KBM-7 (cell line): ENCODE measurements at regions not wholly inside any gene's neighbourhood (a gene's known extent, or its start where the extent isn't known, plus 50 kb on each side); places are given as distances from the start of the nearest gene placed in this dataset.

Experiments used
- DNase-seq: peaks from one replicate; pipeline ENCODE4 v3.0.0-alpha.2; 2015
- in situ Hi-C: fragments of 300-500 bp; cut with MboI; formaldehyde crosslinking; loops from 2 replicates; pipeline ENCODE4 v1.14.3; 2020; ENCODE audit warnings: low sequenced_read_pairs, low pct_unique_long_range_greater_than_20kb, mixed read lengths

DNA sequence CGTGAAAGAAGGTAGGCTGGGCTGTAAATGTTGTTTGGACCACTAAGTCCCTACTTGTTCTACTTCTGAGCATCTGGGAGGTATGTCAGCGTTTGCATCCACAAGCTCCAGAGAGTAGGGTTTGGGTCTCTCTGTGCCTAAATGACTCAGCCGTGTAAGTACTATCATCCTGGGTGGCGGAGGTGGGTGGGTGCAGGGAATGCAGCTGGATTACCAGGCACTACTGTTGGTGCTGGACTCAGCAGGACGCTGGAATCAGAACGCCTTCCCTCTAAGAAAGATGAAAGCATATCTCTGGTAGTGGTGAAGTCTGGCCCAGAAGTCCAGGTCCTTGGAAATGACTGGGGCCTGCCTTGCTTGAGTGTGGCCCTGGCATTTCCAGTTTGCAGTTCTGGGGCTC is 289.7 kb downstream of the PCNX1 start:
- in situ Hi-C loops, result no loop called here
- DNase-seq, result no peak

GRCh38 chr14:71198687-71199086 is 291.4 kb downstream of the PCNX1 start:
- in situ Hi-C loops, result no loop called here
- no peak for DNase-seq

DNA sequence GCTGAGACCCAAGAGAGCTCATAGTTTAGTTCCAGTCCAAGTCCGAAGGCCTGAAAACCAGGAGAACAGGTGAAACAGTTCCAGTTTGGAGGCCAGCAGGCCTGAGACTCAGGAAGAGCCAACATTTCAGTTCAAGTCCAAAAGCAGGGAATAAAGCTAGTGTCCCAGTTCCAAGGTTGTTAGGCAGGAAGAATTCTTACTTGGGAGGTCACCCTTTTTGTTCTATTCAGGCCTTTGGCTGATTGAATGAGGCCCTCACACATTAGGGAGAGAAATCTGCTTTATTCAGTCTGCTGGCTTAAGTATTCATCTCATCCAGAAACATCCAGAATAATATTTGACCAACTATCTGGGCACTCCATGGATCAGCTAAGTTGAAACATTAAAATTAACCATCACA is 294.6 kb downstream of the PCNX1 start:
- in situ Hi-C loops, result no loop called here
- no peak for DNase-seq

DNA sequence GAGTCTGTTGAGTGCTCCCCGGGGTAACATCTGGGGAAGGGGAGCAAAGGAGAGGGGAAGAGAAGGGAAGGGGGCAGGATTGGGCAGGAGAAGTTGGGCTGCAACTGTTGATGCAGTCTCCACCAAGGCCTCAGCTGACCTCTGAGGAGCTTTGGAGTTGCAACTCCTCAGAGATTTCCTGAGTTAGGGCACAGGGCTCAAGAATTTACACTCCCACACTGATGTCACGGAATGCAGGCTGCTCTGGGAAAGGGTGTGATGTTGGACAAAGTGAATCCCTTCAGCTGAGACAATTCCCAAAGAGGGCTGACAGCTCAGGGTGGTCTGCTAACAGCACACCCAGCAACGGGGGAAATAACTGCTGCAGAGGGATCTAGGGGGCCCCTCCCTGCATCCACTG is 295.6 kb downstream of the PCNX1 start:
- in situ Hi-C loops, result no loop called here
- no peak for DNase-seq

DNA sequence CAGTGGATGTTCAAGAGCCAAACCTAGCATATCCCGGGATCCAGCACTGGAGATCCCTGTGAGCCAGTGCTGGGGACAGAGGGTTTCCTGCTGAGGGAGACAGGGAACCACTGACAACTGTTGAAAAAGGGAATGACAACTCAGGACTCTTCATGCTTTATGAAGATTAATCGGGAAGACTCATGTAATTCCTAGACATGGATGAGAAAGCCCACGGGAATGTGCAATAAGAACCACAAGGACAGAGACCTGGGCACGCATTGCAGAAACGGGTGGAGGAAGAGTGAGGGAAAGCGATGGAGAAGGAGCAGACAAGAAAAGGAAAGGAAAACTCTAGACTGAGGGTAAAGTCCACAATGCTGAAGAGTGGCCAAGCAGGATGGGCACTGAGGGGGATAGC is 296.0 kb downstream of the PCNX1 start:
- no peak for DNase-seq
- in situ Hi-C loops, result no loop called here

GRCh38 chr14:71204231-71204630 is 297.0 kb downstream of the PCNX1 start:
- no peak for DNase-seq
- in situ Hi-C loops, result no loop called here

DNA sequence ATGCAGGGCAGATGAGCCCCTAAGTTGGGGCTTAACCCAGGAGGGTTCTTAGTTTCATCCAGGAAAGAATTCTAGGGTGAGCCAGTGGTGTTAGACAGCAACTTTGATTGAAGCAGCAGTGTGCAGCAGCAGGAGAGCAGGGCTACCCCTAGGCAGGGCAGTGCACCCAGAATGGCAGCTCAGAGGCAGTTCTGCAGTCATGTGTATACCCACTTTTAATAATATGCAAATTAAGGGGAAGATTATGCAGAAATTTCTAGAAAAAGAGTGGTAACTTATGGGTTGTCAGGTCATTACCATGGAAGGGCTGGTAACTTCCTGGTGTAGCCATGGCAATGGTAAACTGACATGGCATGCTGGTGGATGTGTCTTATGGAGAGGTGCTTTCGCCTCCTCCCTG is 297.5 kb downstream of the PCNX1 start:
- in situ Hi-C loops, result no loop called here
- DNase-seq, result no peak

DNA sequence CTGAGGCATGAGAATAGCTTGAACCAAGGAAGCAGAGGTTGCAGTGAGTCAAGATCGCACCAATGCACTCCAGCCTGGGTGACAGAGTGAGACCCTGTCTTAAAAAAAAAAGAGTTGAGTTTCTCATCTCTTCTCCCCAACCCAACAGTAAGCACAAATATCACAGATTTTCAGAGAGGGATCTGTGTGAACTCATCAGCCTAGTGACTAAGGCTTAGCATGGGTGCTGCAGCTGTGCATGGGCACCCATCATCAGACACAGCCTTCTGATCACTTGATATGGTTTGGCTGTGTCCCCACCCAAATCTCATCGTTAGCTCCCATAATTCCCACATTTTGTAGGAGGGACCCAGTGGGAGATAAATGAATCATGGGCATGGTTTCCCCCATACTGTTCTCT is 298.9 kb downstream of the PCNX1 start:
- no peak for DNase-seq
- in situ Hi-C loops, result no loop called here

- in situ Hi-C loops, result no loop called here
- no peak for DNase-seq
Observed at GRCh38 chr14:71206766-71207371, 299.6 kb downstream of the PCNX1 start.

- DNase-seq, result no peak
- in situ Hi-C loops, result no loop called here
Observed at GRCh38 chr14:71208702-71209357, 301.6 kb downstream of the PCNX1 start.

GRCh38 chr14:71209888-71210287 is 302.6 kb downstream of the PCNX1 start:
- in situ Hi-C loops, result no loop called here
- no peak for DNase-seq

DNA sequence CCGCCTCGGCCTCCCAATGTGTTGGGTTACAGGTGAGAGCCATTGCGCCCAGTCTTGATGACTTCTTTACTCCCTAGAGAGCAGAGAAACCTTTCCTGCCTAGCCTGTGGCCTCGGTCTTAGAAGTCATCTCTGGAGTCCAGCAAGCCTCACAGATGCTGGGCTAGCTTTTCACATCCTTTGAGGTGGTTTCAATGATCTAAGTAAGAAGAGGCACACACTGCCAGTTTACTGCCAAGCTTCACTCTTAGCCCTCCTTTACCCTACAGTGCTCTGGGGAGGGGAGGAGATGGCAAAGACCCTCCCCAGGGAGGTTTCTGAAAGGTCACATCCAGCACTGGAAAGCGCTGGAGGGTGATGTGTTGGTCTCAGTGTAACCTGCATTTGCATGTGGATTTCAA is 304.8 kb downstream of the PCNX1 start:
- no peak for DNase-seq
- in situ Hi-C loops, result no loop called here

GRCh38 chr14:71212683-71213107 is 305.4 kb downstream of the PCNX1 start:
- in situ Hi-C loops, result no loop called here
- DNase-seq, result peak; percentile 46

DNA sequence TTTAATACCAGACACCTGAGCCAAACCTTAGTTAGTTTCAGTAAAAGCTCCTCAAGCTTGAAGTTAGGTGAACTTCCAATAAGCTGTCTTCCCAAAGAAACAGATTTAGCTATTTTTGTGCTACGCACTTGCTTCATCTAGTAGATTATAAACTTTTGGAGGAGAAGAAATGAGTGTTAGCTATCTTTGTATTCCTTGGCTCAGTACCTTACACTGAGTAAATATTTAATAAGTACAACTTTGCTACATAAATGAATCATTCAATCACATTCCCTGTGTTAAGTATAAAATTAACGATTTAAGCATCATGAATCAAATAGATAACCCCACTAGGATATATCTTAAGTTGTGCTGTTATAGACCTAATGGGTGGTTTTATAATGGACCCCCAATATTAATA is 307.0 kb downstream of the PCNX1 start:
- DNase-seq, result no peak
- in situ Hi-C loops, result no loop called here

DNA sequence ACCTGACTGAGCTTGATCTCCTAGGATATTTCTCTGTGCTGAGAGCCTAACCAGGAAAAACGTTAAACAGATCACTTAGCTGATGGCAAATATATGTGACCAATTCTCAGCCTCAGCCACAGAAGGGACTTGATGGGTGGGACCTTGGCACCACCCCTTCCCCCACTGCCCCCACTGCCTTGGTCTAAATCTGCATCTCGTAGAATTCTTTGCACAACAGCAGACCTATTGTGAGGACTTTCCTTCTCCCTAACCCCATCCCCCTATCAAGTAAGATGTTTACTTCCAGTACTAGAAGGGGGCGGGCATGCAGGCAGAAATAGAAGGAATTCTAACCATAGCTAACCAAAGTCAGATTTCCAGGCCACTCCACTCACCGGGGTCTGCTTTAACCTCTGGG is 313.2 kb downstream of the PCNX1 start:
- in situ Hi-C loops, result no loop called here

DNA sequence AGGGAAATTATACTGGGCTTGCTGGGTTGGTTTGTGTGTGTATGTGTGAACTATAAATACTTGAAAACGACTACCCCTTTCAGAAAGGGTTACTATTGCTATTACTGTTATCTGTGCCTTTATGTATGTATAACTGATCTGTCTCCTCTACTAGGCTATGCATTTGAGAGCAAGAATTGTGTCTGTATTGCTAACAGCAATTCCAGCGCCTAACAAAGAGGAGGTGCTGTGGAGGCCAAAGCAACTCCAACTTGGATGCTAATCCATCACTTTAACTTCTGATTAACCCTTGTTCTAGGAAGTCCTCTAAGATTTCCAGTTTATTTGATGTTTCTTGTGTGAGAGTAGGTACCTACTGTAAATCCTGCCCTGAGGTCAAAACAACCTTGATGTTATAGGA is 313.9 kb downstream of the PCNX1 start:
- in situ Hi-C loops, result no loop called here
- no peak for DNase-seq

More for the DNA sequence above, 313.2 kb downstream of the PCNX1 start:
- no peak for DNase-seq

GRCh38 chr14:71225113-71225512 is 317.9 kb downstream of the PCNX1 start:
- no peak for DNase-seq
- in situ Hi-C loops, result no loop called here

- no peak for DNase-seq
- in situ Hi-C loops, result no loop called here
Observed at GRCh38 chr14:71228711-71229110, 321.5 kb downstream of the PCNX1 start.

DNA sequence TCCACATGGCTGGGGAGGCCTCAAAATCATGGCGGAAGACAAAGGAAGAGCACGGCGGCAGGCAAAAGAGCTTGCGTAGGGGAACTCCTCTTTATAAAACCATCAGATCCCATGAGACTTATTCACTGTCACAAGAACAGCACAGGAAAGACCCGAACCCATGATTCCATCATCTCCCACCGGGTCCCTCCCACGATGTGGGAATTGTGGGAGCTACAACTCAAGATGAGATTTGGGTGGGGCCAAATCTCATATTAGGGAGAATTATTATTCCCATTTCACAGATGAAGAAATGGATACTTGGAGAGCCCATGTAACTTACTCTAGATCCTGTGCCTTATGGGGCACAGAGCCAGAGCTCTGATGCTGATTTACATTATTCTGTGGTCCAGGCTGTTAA is 322.6 kb downstream of the PCNX1 start:
- in situ Hi-C loops, result no loop called here
- DNase-seq, result no peak

DNA sequence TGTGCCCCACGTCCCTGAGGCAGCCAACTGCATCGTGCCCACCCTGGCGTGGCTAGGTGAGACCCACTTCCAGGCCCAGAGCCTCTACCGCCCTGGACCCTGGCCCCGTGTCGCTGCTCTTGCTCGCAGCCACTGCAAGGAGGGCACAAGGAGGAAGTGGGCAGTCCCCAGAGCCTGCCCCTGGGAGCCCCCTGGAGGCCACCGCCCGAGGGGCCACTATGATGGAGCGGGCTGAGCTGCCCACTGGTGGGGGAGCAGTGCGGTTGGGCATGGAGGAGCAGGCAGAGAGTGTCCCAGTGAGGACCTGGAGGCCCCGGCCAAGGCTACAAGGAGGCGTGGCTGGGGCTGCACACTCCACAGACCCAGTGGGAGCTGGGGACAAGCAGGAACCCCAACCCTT is 323.6 kb downstream of the PCNX1 start:
- in situ Hi-C loops, result no loop called here

More for the DNA sequence above, 323.6 kb downstream of the PCNX1 start:
- no peak for DNase-seq
